HG03432 (cell line): ENCODE measurements at regions not wholly inside any gene's neighbourhood (a gene's known extent, or its start where the extent isn't known, plus 50 kb on each side); places are given as distances from the start of the nearest gene placed in this dataset.
"Not testable (repeated sequence)": the region's sequence is repeated elsewhere in the genome, so short reads cannot be mapped to it uniquely, and the experiment has no call there.

Source experiments
- ATAC-seq: cut with Tn5 transposase; IDR thresholded peaks from one replicate; pipeline ENCODE4 v1.9.1; 2021; ENCODE audit warnings: mild to moderate bottlenecking, moderate library complexity; ENCODE audit not compliant: unreplicated experiment

DNA sequence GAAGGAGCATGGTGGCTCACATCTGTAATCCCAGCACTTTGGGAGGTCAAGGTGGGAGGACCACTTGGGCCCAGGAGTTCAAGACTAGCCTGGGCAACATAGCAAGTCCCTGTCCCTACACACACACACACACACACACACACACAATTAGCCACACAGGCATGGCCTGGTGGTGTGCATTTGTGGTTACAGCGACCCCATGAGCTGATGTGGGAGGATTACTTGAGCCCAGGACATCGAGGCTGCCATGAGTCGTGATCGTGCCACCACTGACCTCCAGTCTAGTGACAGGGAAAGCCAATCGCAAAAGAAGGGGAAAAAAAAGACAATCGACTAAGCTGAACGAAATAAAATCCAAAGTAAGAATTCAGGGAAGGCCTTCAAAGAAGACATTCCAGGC is 67.9 kb downstream of the TBX3 start:
- ATAC-seq: no peak

DNA sequence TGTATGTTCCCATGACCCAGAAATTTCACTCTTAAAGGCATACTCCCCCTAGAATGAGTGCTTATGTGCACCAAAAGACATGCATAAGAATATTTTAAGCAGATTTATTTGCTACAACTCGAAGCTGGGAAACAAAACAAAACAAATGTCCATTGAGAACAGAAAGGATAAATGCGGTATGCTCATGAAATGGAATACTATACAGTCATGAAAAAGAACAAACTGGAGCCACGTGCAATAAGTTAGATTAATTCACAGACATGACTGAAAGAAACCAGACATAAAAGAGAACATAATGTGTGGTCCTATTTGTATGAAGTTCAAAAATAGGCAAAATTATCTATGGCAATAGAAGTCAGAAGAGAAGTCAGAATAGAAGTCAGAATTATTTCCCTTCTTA is 69.9 kb downstream of the TBX3 start:
- ATAC-seq: no peak

GRCh38 chr12:114612062-114612461 is 71.9 kb downstream of the TBX3 start:
- ATAC-seq: no peak

DNA sequence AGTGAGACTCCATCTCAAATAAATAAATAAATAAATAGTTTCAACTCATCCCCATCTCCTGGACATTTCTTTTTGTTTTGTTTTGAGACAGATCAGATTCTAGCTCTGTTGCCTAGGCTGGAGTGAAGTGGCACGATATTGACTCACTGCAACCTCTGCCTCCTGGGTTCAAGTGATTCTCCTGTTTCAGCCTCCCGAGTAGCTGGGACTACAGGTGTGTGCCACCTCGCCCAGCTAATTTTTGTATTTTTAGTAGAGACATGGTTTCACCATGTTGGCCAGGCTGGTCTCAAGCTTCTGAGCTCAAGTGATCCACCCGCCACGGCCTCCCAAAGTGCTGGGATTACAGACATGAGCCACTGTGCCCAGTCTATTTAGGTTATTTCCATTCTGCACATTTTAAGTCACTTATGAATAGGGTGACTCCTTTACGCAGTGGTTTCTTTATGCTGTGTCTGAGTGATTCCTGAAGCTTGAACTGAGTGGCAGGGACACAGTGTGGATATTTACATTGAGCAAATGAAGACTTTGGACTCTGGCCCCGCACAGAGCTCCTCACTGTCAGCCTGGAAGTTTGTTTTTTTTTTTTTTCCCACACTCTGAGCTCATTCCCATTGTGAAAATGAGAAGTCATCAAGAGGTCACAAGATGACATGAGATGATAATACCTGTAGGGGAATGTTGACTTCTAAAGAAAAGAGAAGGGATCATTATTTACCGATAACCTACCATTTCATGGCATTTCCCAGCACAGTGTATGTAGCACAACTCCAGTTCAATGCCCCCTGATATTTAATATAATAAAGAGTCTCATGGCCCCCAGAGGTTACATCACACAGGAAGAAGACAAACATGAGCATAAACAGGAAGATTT is 72.6 kb downstream of the TBX3 start:
- no peak for ATAC-seq

DNA sequence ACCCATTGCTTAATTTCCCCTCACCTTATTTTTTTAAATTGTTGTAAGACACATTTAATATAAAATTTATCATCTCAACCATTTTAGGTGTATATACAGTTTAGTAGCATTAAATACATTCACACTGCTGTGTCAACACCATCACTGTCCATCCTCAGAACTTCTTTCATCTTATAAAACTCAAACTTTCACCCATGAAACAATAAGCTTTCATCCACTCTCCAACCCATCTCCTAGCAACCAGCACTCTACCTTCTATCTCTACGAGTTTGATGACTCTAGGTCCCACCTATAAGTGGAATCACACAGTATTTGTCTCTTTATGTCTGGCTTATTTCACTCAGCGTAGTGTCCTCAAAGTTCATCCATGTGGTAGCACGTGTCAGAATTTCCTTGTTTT is 75.5 kb downstream of the TBX3 start:
- no peak for ATAC-seq

GRCh38 chr12:114605918-114606317 is 78.1 kb downstream of the TBX3 start:
- ATAC-seq: no peak

DNA sequence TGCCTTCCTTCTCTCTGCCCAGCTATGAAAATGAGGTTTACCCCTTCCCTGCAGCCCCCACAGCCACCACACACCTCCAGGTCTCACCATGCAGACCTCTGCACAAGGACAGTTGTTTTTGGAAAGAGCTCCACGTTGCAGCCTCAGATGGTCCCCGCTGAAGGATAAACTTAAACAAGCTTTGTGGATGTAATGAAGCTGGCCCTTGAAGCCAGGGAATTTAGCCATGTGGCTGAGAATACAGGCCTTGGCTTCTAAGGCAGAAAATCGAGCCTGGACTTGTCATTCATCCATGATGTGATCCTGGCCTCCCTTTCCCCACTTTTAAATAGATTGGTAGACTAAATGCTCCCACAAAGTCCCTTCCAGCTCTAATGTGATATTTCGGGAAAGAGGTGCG is 79.4 kb downstream of the TBX3 start:
- no peak for ATAC-seq

DNA sequence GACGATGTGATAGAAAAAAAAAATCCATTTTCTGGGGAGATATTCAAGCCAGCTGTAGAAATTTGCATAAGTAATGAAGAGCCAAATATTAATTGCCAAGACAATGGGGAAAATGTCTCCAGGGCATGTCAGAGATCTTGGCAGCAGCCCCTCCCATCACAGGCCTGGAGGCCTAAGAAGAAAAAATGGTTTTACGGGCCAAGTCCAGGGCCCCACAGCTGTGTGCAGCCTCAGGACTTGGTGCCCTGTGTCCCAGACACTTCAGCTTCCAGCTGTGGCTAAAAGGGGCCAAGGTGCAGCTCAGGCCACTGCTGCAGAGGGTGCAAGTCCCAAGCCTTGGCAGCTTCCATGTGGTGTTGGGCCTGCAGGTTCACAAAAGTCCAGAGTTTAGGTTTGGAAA is 83.4 kb downstream of the TBX3 start:
- ATAC-seq: not testable (repeated sequence)

GRCh38 chr12:114598111-114598510 is 85.9 kb downstream of the TBX3 start:
- ATAC-seq: no peak

GRCh38 chr12:114592946-114593345 is 91.0 kb downstream of the TBX3 start:
- ATAC-seq: no peak

GRCh38 chr12:114588061-114588460 is 95.9 kb downstream of the TBX3 start:
- no peak for ATAC-seq

- no peak for ATAC-seq
Observed at GRCh38 chr12:114580306-114580705, 103.7 kb downstream of the TBX3 start.

- ATAC-seq: no peak
Observed at GRCh38 chr12:114579389-114579788, 104.6 kb downstream of the TBX3 start.

GRCh38 chr12:114562654-114563053 is 121.3 kb downstream of the TBX3 start:
- ATAC-seq: no peak

- no peak for ATAC-seq
Observed at GRCh38 chr12:114555451-114555850, 128.5 kb downstream of the TBX3 start.

DNA sequence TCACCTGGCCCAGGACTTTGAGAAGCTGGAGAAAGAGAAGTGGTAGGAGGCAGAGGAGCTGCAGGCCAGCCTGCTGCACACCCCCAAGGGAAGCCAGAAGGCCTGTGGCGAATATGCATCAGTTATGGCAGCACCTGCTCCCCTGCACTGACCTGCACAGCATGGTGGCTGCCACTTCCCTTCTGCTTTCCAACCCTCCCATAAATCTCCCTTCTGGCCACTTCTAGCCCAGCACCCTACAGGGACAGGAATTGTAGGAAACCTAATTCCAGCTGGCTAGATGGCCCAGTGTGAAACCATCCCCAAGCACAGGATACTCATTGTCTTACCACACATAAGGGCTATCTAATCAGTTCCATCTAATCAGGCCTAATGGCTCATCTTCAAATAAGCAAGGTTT is 136.3 kb downstream of the TBX3 start:
- ATAC-seq: no peak

GRCh38 chr12:114530417-114530816 is 124.5 kb upstream of the TBX5 start:
- no peak for ATAC-seq

DNA sequence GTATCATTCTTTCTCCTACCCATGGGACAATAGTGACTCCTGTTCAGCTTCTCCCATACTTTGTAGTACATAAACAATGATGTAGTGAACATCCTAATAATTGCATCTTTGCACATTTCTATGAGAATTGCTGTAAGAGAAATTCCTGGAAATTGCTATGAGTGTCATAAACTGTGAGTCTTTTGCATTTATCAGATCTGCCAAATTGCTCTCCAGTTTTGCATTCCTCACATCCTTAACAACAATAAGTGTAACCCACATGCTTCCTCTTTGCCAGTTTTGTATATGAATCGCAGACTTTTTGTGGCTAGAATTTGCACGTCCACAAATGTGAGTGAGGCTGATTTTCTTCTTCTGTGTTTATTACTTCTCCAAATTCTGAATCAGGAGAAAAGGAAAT is 124.0 kb upstream of the TBX5 start:
- no peak for ATAC-seq

DNA sequence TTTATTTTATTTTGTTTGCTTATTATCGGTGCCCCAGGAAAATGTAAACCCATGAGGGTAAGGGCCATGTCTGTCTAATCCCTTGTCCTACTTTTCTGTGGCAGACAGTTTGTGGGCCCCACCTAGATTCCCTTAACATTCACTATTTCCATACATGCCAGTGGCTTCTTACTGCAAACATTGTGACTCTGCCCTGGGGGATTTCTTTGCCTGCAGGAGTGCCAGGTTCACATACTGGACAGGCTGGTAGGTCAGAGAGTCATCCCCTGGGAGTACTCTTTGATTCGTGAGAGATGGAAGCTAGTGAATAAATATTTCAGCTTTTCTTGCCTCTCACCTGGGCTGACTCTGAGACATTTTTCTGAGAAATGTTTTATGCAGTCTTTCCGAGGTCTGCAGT is 122.8 kb upstream of the TBX5 start:
- no peak for ATAC-seq

- ATAC-seq: not testable (repeated sequence)
Observed at GRCh38 chr12:114521160-114521559, 115.2 kb upstream of the TBX5 start.

GRCh38 chr12:114512351-114512750 is 106.4 kb upstream of the TBX5 start:
- no peak for ATAC-seq

DNA sequence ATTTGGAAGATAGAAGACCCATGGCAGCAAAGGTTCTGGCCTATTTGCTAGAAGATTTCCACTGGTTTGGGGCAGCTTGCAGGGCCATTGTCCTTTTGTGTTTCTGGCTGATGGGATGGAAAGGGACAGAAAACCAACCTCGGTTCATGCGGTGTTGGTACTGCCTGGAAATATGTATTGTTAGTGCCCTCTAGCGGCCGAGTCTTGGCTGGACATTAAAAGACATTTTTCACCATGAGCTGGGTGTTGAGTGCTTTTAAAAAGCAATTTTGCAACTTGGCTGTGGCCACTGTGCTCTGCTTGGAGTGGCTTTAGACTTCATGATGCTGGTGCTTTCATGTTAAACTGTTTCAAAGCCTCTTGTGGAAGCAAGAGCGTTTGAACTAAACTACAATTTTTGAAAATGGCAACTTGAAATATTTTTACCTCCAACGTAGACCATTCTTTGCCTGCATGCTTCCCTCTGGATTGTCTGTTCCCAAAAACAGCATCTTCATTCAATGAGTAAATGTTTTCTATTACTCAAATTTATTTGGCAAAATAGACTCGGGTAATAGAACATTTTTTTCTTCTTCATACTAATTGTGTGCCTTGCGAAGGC is 102.7 kb upstream of the TBX5 start:
- ATAC-seq: peak; percentile 46

- no peak for ATAC-seq
Observed at GRCh38 chr12:114506651-114507050, 100.7 kb upstream of the TBX5 start.
